Left ventricle myocardium inferior (tissue), 1 donor: ENCODE measurements at regions not wholly inside any gene's neighbourhood (a gene's known extent, or its start where the extent isn't known, plus 50 kb on each side); places are given as distances from the start of the nearest gene placed in this dataset.

Experiments
- DNase-seq: peaks from one replicate; pipeline ENCODE4 v3.0.0-alpha.2; 2020
- H3K27ac ChIP-seq: fragments of 200-600 bp; replicated peaks from 2 replicates; pipeline ENCODE4 v1.8.0; 2021
- H3K27me3 ChIP-seq: fragments of 200-600 bp; 2 replicates; pipeline ENCODE4 v1.8.0; 2021; ENCODE audit warnings: low read depth
- H3K36me3 ChIP-seq: fragments of 200-600 bp; 2 replicates; pipeline ENCODE4 v1.8.0; 2021
- H3K4me1 ChIP-seq: fragments of 200-600 bp; 2 replicates; pipeline ENCODE4 v1.8.0; 2021
- H3K4me3 ChIP-seq: fragments of 200-600 bp; 2 replicates; pipeline ENCODE4 v1.8.0; 2021; ENCODE audit warnings: mild to moderate bottlenecking, moderate library complexity
- H3K9me3 ChIP-seq: fragments of 200-600 bp; replicated peaks from 2 replicates; pipeline ENCODE4 v1.8.0; 2021
- CTCF ChIP-seq: fragments of 200-600 bp; IDR thresholded peaks from 2 replicates; pipeline ENCODE4 v1.8.0; 2021; ENCODE audit warnings: antibody characterized with exemption, mild to moderate bottlenecking, borderline replicate concordance
- intact Hi-C: fragments of 100-400 bp; cut with micrococcal nuclease; formaldehyde crosslinking; loops from one replicate; pipeline ENCODE4 v1.11.0; 2022
- donor health status: DM: no; HTN: yes; CAD: no; lungs with severe emphysema.

GRCh38 chr2:19556648-19557047, 198.2 kb upstream of the OSR1 start:
- no peak for TF ChIP-seq CTCF
- DNase-seq = no peak
- Histone ChIP-seq H3K27me3 (peaks cover 4% of the 10 kb centered on the region), H3K27ac (no peak overlapping the region), H3K4me1 (no peaks in the 10 kb centered on the region), H3K36me3 (no peaks in the 10 kb centered on the region), H3K9me3 (no peaks in the 10 kb centered on the region), H3K4me3 (no peak overlapping the region)
- intact Hi-C loops = no loop called here

DNA sequence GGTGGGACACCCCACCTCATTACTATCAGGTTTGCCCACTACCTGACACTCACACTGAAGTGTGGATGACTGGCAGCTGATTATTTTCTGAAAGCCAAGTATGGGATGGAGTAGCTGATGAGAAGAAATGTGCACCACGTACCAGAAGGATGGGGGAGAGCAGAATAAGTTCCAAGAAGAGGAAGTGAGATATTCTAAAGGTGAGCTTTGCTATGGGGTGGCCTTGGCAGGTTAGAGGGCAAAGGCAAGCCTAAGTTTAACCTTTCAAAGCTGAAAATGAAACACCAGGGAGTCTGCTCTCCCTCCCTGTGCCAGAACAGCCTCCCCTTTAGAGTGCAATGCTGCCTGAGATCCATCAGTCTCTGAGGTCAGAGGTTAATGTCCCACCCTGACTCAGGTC, 196.1 kb upstream of the OSR1 start:
- Histone ChIP-seq H3K4me1 (no peaks in the 10 kb centered on the region), H3K27me3 (peaks cover 8% of the 10 kb centered on the region), H3K36me3 (no peaks in the 10 kb centered on the region), H3K9me3 (no peaks in the 10 kb centered on the region), H3K27ac (no peak overlapping the region), H3K4me3 (no peak overlapping the region)
- TF ChIP-seq CTCF = no peak
- intact Hi-C loops = no loop called here
- DNase-seq = no peak

DNA sequence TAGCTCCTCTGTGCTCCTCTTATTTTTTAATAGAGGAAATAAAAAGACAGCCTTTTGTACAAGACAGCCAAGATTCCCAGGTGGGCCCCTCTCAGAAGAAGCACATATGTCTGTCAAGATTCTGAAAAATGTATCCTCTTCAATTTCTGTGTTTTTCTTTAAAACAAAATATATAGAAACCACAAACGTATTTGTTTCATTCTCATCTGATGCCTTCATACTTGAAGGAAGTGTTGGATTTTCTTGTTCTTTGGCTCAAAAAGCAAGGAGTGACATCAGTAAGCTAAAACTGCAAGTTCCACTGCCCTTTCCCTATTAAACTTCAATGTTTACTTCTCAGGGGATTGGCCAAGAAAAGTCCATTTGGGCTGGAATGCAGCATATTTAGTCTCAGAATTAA, 193.8 kb upstream of the OSR1 start:
- intact Hi-C loops = no loop called here
- no peaks in the 10 kb centered on the region for H3K36me3 ChIP-seq
- no peak for DNase-seq
- no peak overlapping the region for H3K4me3 ChIP-seq
- no peak overlapping the region for H3K27ac ChIP-seq
- no peak for TF ChIP-seq CTCF
- H3K9me3 ChIP-seq = no peaks in the 10 kb centered on the region
- H3K4me1 ChIP-seq = no peaks in the 10 kb centered on the region
- H3K27me3 ChIP-seq = peaks cover 8% of the 10 kb centered on the region

- DNase-seq = no peak
- TF ChIP-seq CTCF = no peak
- H3K4me1 ChIP-seq = no peaks in the 10 kb centered on the region
- intact Hi-C loops = no loop called here
- no peaks in the 10 kb centered on the region for H3K9me3 ChIP-seq
- H3K27me3 ChIP-seq = peaks cover 8% of the 10 kb centered on the region
- no peak overlapping the region for H3K4me3 ChIP-seq
- no peaks in the 10 kb centered on the region for H3K36me3 ChIP-seq
- no peak overlapping the region for H3K27ac ChIP-seq
Measured at GRCh38 chr2:19550750-19551149, 192.3 kb upstream of the OSR1 start.

GRCh38 chr2:19549821-19550220, 191.4 kb upstream of the OSR1 start:
- TF ChIP-seq CTCF = no peak
- no peaks in the 10 kb centered on the region for H3K4me1 ChIP-seq
- no peak overlapping the region for H3K27ac ChIP-seq

GRCh38 chr2:19548116-19548515, 189.7 kb upstream of the OSR1 start:
- Histone ChIP-seq H3K27ac (no peak overlapping the region), H3K27me3 (peaks cover 8% of the 10 kb centered on the region), H3K36me3 (no peaks in the 10 kb centered on the region), H3K4me1 (no peaks in the 10 kb centered on the region), H3K9me3 (no peaks in the 10 kb centered on the region), H3K4me3 (no peak overlapping the region)
- intact Hi-C loops = no loop called here
- TF ChIP-seq CTCF = no peak
- no peak for DNase-seq

More at GRCh38 chr2:19549821-19550220, 191.4 kb upstream of the OSR1 start:
- no peak for DNase-seq
- peaks cover 8% of the 10 kb centered on the region for H3K27me3 ChIP-seq
- no peaks in the 10 kb centered on the region for H3K9me3 ChIP-seq
- intact Hi-C loops = no loop called here
- H3K36me3 ChIP-seq = no peaks in the 10 kb centered on the region
- no peak overlapping the region for H3K4me3 ChIP-seq
